H9 (cell line): ENCODE measurements at regions not wholly inside any gene's neighbourhood (a gene's known extent, or its start where the extent isn't known, plus 50 kb on each side); places are given as distances from the start of the nearest gene placed in this dataset.

ENCODE experiments used
- DNase-seq: peaks from one replicate; pipeline ENCODE4 v3.0.0-alpha.2; 2017
- H2AFZ ChIP-seq: one replicate; pipeline ENCODE4 v1.6.1; 2013; ENCODE audit warnings: mild to moderate bottlenecking, low read length, control low read depth, moderate library complexity
- H2AK5ac ChIP-seq: 2 replicates; pipeline ENCODE4 v1.6.1; 2013; ENCODE audit warnings: low read length, control low read depth, mixed read lengths; ENCODE audit not compliant: insufficient read length
- H2BK120ac ChIP-seq: one replicate; pipeline ENCODE4 v1.6.1; 2013; ENCODE audit warnings: low read depth, mild to moderate bottlenecking, low read length, control low read depth, inconsistent platforms; ENCODE audit not compliant: poor library complexity, severe bottlenecking
- H2BK12ac ChIP-seq: 2 replicates; pipeline ENCODE4 v1.6.1; 2013; ENCODE audit warnings: low read length, control low read depth, mixed read lengths, low read depth; ENCODE audit not compliant: insufficient read length
- H2BK15ac ChIP-seq: 2 replicates; pipeline ENCODE4 v1.6.1; 2013; ENCODE audit warnings: low read depth, low read length, control low read depth
- H2BK20ac ChIP-seq: one replicate; pipeline ENCODE4 v1.6.1; 2013; ENCODE audit warnings: low read depth, mild to moderate bottlenecking, low read length, control low read depth, inconsistent platforms; ENCODE audit not compliant: poor library complexity, severe bottlenecking
- H2BK5ac ChIP-seq: 2 replicates; pipeline ENCODE4 v1.6.1; 2013; ENCODE audit warnings: low read length, control low read depth, mixed read lengths; ENCODE audit not compliant: insufficient read length
- H3K14ac ChIP-seq: 2 replicates; pipeline ENCODE4 v1.6.1; 2013; ENCODE audit warnings: low read length, control low read depth; ENCODE audit not compliant: insufficient read depth
- H3K18ac ChIP-seq: 2 replicates; pipeline ENCODE4 v1.6.1; 2013; ENCODE audit warnings: low read depth, mild to moderate bottlenecking, mixed read lengths, low read length, control low read depth; ENCODE audit not compliant: insufficient read length
- H3K23ac ChIP-seq: 2 replicates; pipeline ENCODE4 v1.6.1; 2013; ENCODE audit warnings: low read length, control low read depth, mixed read lengths, low read depth; ENCODE audit not compliant: insufficient read length
- H3K23me2 ChIP-seq: 2 replicates; pipeline ENCODE4 v1.6.1; 2013; ENCODE audit warnings: low read depth, mild to moderate bottlenecking, mixed read lengths, low read length, control low read depth; ENCODE audit not compliant: insufficient read length, poor library complexity, severe bottlenecking
- H3K27ac ChIP-seq: 2 replicates; pipeline ENCODE4 v1.5.1; 2013; ENCODE audit warnings: low read length, control low read depth, mixed read lengths, low read depth; ENCODE audit not compliant: insufficient read length
- H3K27me3 ChIP-seq: 2 replicates; pipeline ENCODE4 v1.6.1; 2013; ENCODE audit warnings: low read length, control low read depth, inconsistent platforms; ENCODE audit not compliant: insufficient read depth
- H3K4ac ChIP-seq: 2 replicates; pipeline ENCODE4 v1.6.1; 2013; ENCODE audit warnings: low read depth, mild to moderate bottlenecking, control low read depth, inconsistent platforms, low read length, moderate library complexity
- H3K4me1 ChIP-seq: 2 replicates; pipeline ENCODE4 v1.6.1; 2013; ENCODE audit warnings: low read length, control low read depth, inconsistent platforms; ENCODE audit not compliant: insufficient read depth
- H3K4me2 ChIP-seq: 2 replicates; pipeline ENCODE4 v1.6.1; 2013; ENCODE audit warnings: low read length, control low read depth, mixed read lengths; ENCODE audit not compliant: insufficient read length, insufficient read depth
- H3K56ac ChIP-seq: 2 replicates; pipeline ENCODE4 v1.6.1; 2013; ENCODE audit warnings: low read depth, mild to moderate bottlenecking, mixed read lengths, low read length, control low read depth; ENCODE audit not compliant: insufficient read length
- H3K79me1 ChIP-seq: 2 replicates; pipeline ENCODE4 v1.6.1; 2013; ENCODE audit warnings: low read depth, mild to moderate bottlenecking, moderate library complexity, low read length, control low read depth, inconsistent platforms; ENCODE audit not compliant: insufficient read depth, poor library complexity, severe bottlenecking
- H3K79me2 ChIP-seq: 2 replicates; pipeline ENCODE4 v1.6.1; 2013; ENCODE audit warnings: low read length, control low read depth, inconsistent platforms; ENCODE audit not compliant: insufficient read depth
- H3K9ac ChIP-seq: 2 replicates; pipeline ENCODE4 v1.6.1; 2013; ENCODE audit warnings: low read length, control low read depth, mixed read lengths; ENCODE audit not compliant: insufficient read length; ENCODE audit errors: extremely low read depth
- H3K9me3 ChIP-seq: one replicate; pipeline ENCODE4 v1.6.1; 2013; ENCODE audit warnings: low read depth, low read length, inconsistent platforms; ENCODE audit not compliant: control insufficient read depth
- H3T11ph ChIP-seq: one replicate; pipeline ENCODE4 v1.6.1; 2013; ENCODE audit warnings: mild to moderate bottlenecking, low read length, control low read depth, inconsistent platforms
- H4K20me1 ChIP-seq: one replicate; pipeline ENCODE4 v1.6.1; 2013; ENCODE audit not compliant: control insufficient read depth, insufficient read length, insufficient read depth
- H4K5ac ChIP-seq: 2 replicates; pipeline ENCODE4 v1.6.1; 2013; ENCODE audit warnings: low read depth, mild to moderate bottlenecking, mixed read lengths, low read length, control low read depth; ENCODE audit not compliant: insufficient read length
- H4K8ac ChIP-seq: replicated peaks from 2 replicates; pipeline ENCODE4 v1.6.1; 2013; ENCODE audit warnings: low read length, control low read depth, mixed read lengths, low read depth; ENCODE audit not compliant: insufficient read length
- H4K91ac ChIP-seq: 2 replicates; pipeline ENCODE4 v1.6.1; 2013; ENCODE audit warnings: low read depth, mild to moderate bottlenecking, moderate library complexity, mixed read lengths, low read length, control low read depth; ENCODE audit not compliant: insufficient read length
- H3K27ac Mint-ChIP-seq, 3 experiments: 2 replicates in 2 of 3; 3 replicates in 1 of 3; pipeline ENCODE4 v1.8.0; 2020 to 2021; ENCODE audit warnings: mixed read lengths in 3 of 3, mild to moderate bottlenecking in 1 of 3, moderate library complexity in 1 of 3
- H3K27me3 Mint-ChIP-seq: 2 replicates; pipeline ENCODE4 v1.8.0; 2021; ENCODE audit warnings: low read depth, mild to moderate bottlenecking, moderate library complexity, mixed read lengths
- H3K36me3 Mint-ChIP-seq, 3 experiments: 2 replicates in 2 of 3; 3 replicates in 1 of 3; pipeline ENCODE4 v1.8.0; 2020 to 2021; ENCODE audit warnings: low read depth in 3 of 3, mixed read lengths in 3 of 3; ENCODE audit not compliant: insufficient read depth in 1 of 3
- H3K4me1 Mint-ChIP-seq, 2 experiments: 2 replicates each; pipeline ENCODE4 v1.8.0; 2020; ENCODE audit warnings: mixed read lengths in 2 of 2
- H3K4me3 Mint-ChIP-seq, 2 experiments: 2 replicates in 1 of 2; 3 replicates in 1 of 2; pipeline ENCODE4 v1.8.0; 2020 to 2021; ENCODE audit warnings: mild to moderate bottlenecking in 2 of 2, mixed read lengths in 2 of 2, moderate library complexity in 1 of 2
- H3K9me3 Mint-ChIP-seq, 2 experiments: 2 replicates in 1 of 2; 3 replicates in 1 of 2; pipeline ENCODE4 v1.8.0; 2020; ENCODE audit warnings: mild to moderate bottlenecking in 2 of 2, mixed read lengths in 2 of 2, moderate library complexity in 1 of 2
- CTCF ChIP-seq: fragments of 200-600 bp; sonication (generic); conservative IDR thresholded peaks from 3 replicates; pipeline ENCODE4 v1.8.0; 2021; ENCODE audit warnings: antibody characterized with exemption, mild to moderate bottlenecking
- WGBS: extraction: QIAGEN DNeasy Blood & Tissue Kit; methylation state at CpG from one replicate; pipeline ENCODE4 v1.1.7; 2013; ENCODE audit warnings: missing lambda C conversion rate, low lambda C conversion rate, mixed read lengths; ENCODE audit not compliant: insufficient read length; ENCODE audit errors: extremely low coverage; 5-methylcytosine and 5-hydroxymethylcytosine counted together

- H3K18ac ChIP-seq, result no peak overlapping the region
- no peaks in the 10 kb centered on the region for H4K20me1 ChIP-seq
- H3K4me1 ChIP-seq, result no peaks in the 10 kb centered on the region
- no peak overlapping the region for H2BK20ac ChIP-seq
- no peaks in the 10 kb centered on the region for H3K79me1 ChIP-seq
- peaks cover 50% of the 10 kb centered on the region for H3K27me3 Mint-ChIP-seq
- H3K9me3 Mint-ChIP-seq, result no peaks in the 10 kb centered on the region; a peak in 1 of 5 replicates
- H2BK120ac ChIP-seq, result no peak overlapping the region
- H3K36me3 Mint-ChIP-seq, result no peaks in the 10 kb centered on the region; a peak in 1 of 7 replicates
- no peak overlapping the region for H2BK15ac ChIP-seq
- no peak overlapping the region for H3K4me2 ChIP-seq
- H3K27ac Mint-ChIP-seq, result no peak overlapping the region
- H4K5ac ChIP-seq, result no peak overlapping the region
- H3K4ac ChIP-seq, result no peak overlapping the region
- no peak overlapping the region for H3T11ph ChIP-seq
- H3K79me2 ChIP-seq, result no peaks in the 10 kb centered on the region
- peaks cover 17% of the 10 kb centered on the region; the same call in 1 of the 2 replicates for H3K27me3 ChIP-seq
- DNase-seq, result no peak
- no peak overlapping the region for H3K27ac ChIP-seq
- no peak overlapping the region for H3K56ac ChIP-seq
- no peak overlapping the region for H4K8ac ChIP-seq
- peaks cover 17% of the 10 kb centered on the region for H3K23me2 ChIP-seq
- no peaks in the 10 kb centered on the region for H3K9me3 ChIP-seq
- H3K9ac ChIP-seq, result no peak overlapping the region
- WGBS, result no CpG with 5 or more reads among the region's 1 CpG
- no peak overlapping the region for H2BK5ac ChIP-seq
- no peak overlapping the region for H3K14ac ChIP-seq
- no peak for TF ChIP-seq CTCF
- peaks cover 12 to 17% of the 10 kb centered on the region in 2 experiments for H3K4me1 Mint-ChIP-seq
- no peak overlapping the region for H3K4me3 Mint-ChIP-seq
- no peak overlapping the region for H4K91ac ChIP-seq
- H2BK12ac ChIP-seq, result no peak overlapping the region
- no peak overlapping the region for H2AFZ ChIP-seq
- no peak overlapping the region for H2AK5ac ChIP-seq
- no peak overlapping the region for H3K23ac ChIP-seq
Observed at GRCh38 chr4:71188951-71189350, 149.9 kb upstream of the SLC4A4 start.
